Parathyroid adenoma (tissue), 2 donors: ENCODE measurements at regions not wholly inside any gene's neighbourhood (a gene's known extent, or its start where the extent isn't known, plus 50 kb on each side); places are given as distances from the start of the nearest gene placed in this dataset.

Experiments used
- H2AFZ ChIP-seq: fragments of 300-600 bp; sonication (generic); one replicate; pipeline ENCODE4 v1.7.0; 2017; ENCODE audit warnings: antibody characterized with exemption, mild to moderate bottlenecking
- H3K27ac ChIP-seq: fragments of 300-600 bp; sonication (generic); one replicate; pipeline ENCODE4 v1.7.0; 2017
- H3K27me3 ChIP-seq: fragments of 300-600 bp; sonication (generic); one replicate; pipeline ENCODE4 v1.7.0; 2017; ENCODE audit warnings: low read length; ENCODE audit not compliant: control insufficient read depth, insufficient read depth
- H3K36me3 ChIP-seq: fragments of 300-600 bp; sonication (generic); one replicate; pipeline ENCODE4 v1.7.0; 2017; ENCODE audit warnings: low read length; ENCODE audit not compliant: control insufficient read depth, insufficient read depth
- H3K4me1 ChIP-seq: fragments of 300-600 bp; sonication (generic); one replicate; pipeline ENCODE4 v1.7.0; 2017; ENCODE audit warnings: control low read depth
- H3K4me2 ChIP-seq: fragments of 300-600 bp; sonication (generic); one replicate; pipeline ENCODE4 v1.7.0; 2017; ENCODE audit warnings: low read length
- H3K4me3 ChIP-seq: fragments of 300-600 bp; sonication (generic); one replicate; pipeline ENCODE4 v1.7.0; 2017; ENCODE audit warnings: low read depth, low read length
- H3K79me2 ChIP-seq: fragments of 300-600 bp; sonication (generic); one replicate; pipeline ENCODE4 v1.7.0; 2017; ENCODE audit warnings: control low read depth
- H3K9ac ChIP-seq: fragments of 300-600 bp; sonication (generic); one replicate; pipeline ENCODE4 v1.7.0; 2017; ENCODE audit warnings: mild to moderate bottlenecking
- H3K9me3 ChIP-seq: fragments of 300-600 bp; sonication (generic); one replicate; pipeline ENCODE4 v1.7.0; 2017; ENCODE audit warnings: low read length; ENCODE audit not compliant: control insufficient read depth
- CTCF ChIP-seq: fragments of 300-600 bp; sonication (generic); IDR thresholded peaks from one replicate; pipeline ENCODE4 v1.7.0; 2017; ENCODE audit warnings: antibody characterized with exemption, mild to moderate bottlenecking
- donor health status: primary hyperparathyroidism.

GRCh38 chr6:103855750-103856149, 1004.0 kb downstream of the HACE1 start:
- no peaks in the 10 kb centered on the region for H3K4me1 ChIP-seq
- TF ChIP-seq CTCF, result no peak
- H3K27ac ChIP-seq, result no peak overlapping the region

DNA sequence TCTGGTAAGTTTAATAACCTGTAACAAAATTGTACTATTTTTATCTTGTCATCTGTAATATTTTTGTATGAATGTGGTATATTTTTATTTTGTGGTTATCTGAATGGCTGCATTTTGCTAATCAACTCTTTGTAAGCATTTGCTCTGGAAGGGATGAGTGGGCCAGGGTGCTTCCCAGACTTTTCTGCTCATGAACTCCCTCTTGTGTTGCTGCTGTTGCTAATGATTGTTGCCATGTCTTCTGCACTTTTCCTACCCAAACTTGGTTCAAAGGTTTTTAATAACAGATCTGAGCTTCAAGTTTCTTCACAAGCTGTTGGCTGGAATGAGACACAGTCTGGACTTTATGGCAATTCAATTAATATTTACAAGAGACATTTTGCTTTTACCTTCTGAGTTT, 1005.7 kb downstream of the HACE1 start:
- Histone ChIP-seq H2AFZ (no peak overlapping the region), H3K79me2 (no peaks in the 10 kb centered on the region), H3K4me1 (no peaks in the 10 kb centered on the region), H3K27ac (no peak overlapping the region), H3K9me3 (no peaks in the 10 kb centered on the region), H3K4me3 (no peak overlapping the region), H3K27me3 (no peaks in the 10 kb centered on the region), H3K36me3 (no peaks in the 10 kb centered on the region), H3K4me2 (no peak overlapping the region), H3K9ac (no peak overlapping the region)
- TF ChIP-seq CTCF, result no peak

More at GRCh38 chr6:103855750-103856149, 1004.0 kb downstream of the HACE1 start:
- Histone ChIP-seq H3K4me2 (no peak overlapping the region), H3K4me3 (no peak overlapping the region), H2AFZ (no peak overlapping the region), H3K27me3 (no peaks in the 10 kb centered on the region), H3K79me2 (no peaks in the 10 kb centered on the region), H3K9ac (no peak overlapping the region), H3K9me3 (no peaks in the 10 kb centered on the region), H3K36me3 (no peaks in the 10 kb centered on the region)

- TF ChIP-seq CTCF, result no peak
- no peak overlapping the region for H3K4me3 ChIP-seq
- H3K9me3 ChIP-seq, result no peaks in the 10 kb centered on the region
- no peaks in the 10 kb centered on the region for H3K79me2 ChIP-seq
- H3K27me3 ChIP-seq, result no peaks in the 10 kb centered on the region
- H3K9ac ChIP-seq, result no peak overlapping the region
- H3K4me1 ChIP-seq, result no peaks in the 10 kb centered on the region
- no peaks in the 10 kb centered on the region for H3K36me3 ChIP-seq
- no peak overlapping the region for H3K4me2 ChIP-seq
- no peak overlapping the region for H2AFZ ChIP-seq
- no peak overlapping the region for H3K27ac ChIP-seq
Observed at GRCh38 chr6:103838457-103838856, 1021.3 kb downstream of the HACE1 start.

DNA sequence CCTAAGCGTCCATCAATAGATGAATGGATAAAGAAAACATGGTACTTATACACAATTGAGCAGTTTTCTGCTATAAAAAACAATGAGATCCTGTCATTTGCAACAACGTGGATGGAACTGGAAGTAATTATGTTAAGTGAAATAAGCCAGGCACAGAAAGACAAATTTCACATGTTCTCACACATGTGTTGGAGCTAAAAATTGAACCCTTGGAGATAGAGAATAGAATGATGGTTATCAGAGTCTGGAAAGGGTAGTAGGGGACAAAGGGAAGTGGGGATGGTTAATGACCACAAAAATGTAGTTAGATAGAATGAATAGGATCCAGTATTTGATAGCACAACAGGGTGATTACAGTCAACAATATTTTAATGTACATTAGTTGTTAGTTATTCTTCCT, 1033.5 kb downstream of the HACE1 start:
- Histone ChIP-seq H3K4me1 (no peaks in the 10 kb centered on the region), H3K9me3 (no peaks in the 10 kb centered on the region), H3K4me3 (no peak overlapping the region), H3K36me3 (no peaks in the 10 kb centered on the region), H3K9ac (no peak overlapping the region), H3K27ac (no peak overlapping the region), H2AFZ (no peak overlapping the region), H3K4me2 (no peak overlapping the region), H3K27me3 (no peaks in the 10 kb centered on the region), H3K79me2 (no peaks in the 10 kb centered on the region)
- TF ChIP-seq CTCF, result no peak

GRCh38 chr6:103820148-103820547, 1039.6 kb downstream of the HACE1 start:
- no peaks in the 10 kb centered on the region for H3K79me2 ChIP-seq
- no peak overlapping the region for H3K9ac ChIP-seq
- H3K9me3 ChIP-seq, result no peaks in the 10 kb centered on the region
- no peak overlapping the region for H3K27ac ChIP-seq
- H3K4me2 ChIP-seq, result no peak overlapping the region
- no peaks in the 10 kb centered on the region for H3K4me1 ChIP-seq
- no peaks in the 10 kb centered on the region for H3K27me3 ChIP-seq
- no peak overlapping the region for H2AFZ ChIP-seq
- H3K4me3 ChIP-seq, result no peak overlapping the region
- no peak for TF ChIP-seq CTCF
- no peaks in the 10 kb centered on the region for H3K36me3 ChIP-seq
